PC-3 (cell line): ENCODE measurements at regions not wholly inside any gene's neighbourhood (a gene's known extent, or its start where the extent isn't known, plus 50 kb on each side); places are given as distances from the start of the nearest gene placed in this dataset.

ENCODE experiments used
- ATAC-seq: fragments of 200-7000 bp; cut with Tn5 transposase; 2 replicates; pipeline ENCODE4 v1.9.1; 2020; ENCODE audit warnings: mild to moderate bottlenecking, moderate library complexity
- BruUV-seq: library from RNA; stranded (reverse); fragments of 400-500 nt; replicated peaks from 2 replicates; lab custom pipeline; 2021; lab: Mats Ljungman, UMichigan
- CTCF ChIA-PET: fragments of 300-600 bp; sonication (Branson Sonifier 250); formaldehyde crosslinking; loops from one replicate; lab custom pipeline; 2022; ENCODE audit warnings: antibody characterized with exemption; lab: Charles Lee
- POLR2A ChIA-PET: fragments of 300-600 bp; sonication (Branson Sonifier 250); formaldehyde crosslinking; loops from one replicate; lab custom pipeline; 2022; ENCODE audit warnings: antibody characterized with exemption; ENCODE audit not compliant: unreplicated experiment; lab: Charles Lee
- DNase-seq: peaks from one replicate; pipeline ENCODE4 v3.0.0-alpha.2; 2015
- H2AFZ ChIP-seq: fragments of 300-600 bp; sonication (generic); 2 replicates; pipeline ENCODE4 v1.6.0; 2016; ENCODE audit warnings: antibody characterized with exemption, low read length
- H3F3A ChIP-seq: fragments of 300-600 bp; sonication (generic); one replicate; pipeline ENCODE4 v1.6.0; 2017; ENCODE audit warnings: antibody characterized with exemption, low read length, control low read depth, mild to moderate bottlenecking; ENCODE audit not compliant: unreplicated experiment
- H3K27ac ChIP-seq: fragments of 300-600 bp; sonication (generic); 2 replicates; pipeline ENCODE4 v1.5.1; 2016; ENCODE audit warnings: mild to moderate bottlenecking, low read length
- H3K27me3 ChIP-seq: fragments of 300-600 bp; sonication (generic); 2 replicates; pipeline ENCODE4 v1.6.1; 2016; ENCODE audit warnings: low read length, mixed read lengths
- H3K36me3 ChIP-seq: fragments of 300-600 bp; sonication (generic); 2 replicates; pipeline ENCODE4 v1.6.1; 2016; ENCODE audit warnings: low read depth, mixed run types, low read length, mixed read lengths
- H3K4me1 ChIP-seq: fragments of 300-600 bp; sonication (generic); 2 replicates; pipeline ENCODE4 v1.5.1; 2016; ENCODE audit warnings: low read length; ENCODE audit not compliant: insufficient read depth
- H3K4me2 ChIP-seq: fragments of 300-600 bp; sonication (generic); 2 replicates; pipeline ENCODE4 v1.6.0; 2016; ENCODE audit warnings: low read length
- H3K4me3 ChIP-seq: fragments of 300-600 bp; sonication (generic); 2 replicates; pipeline ENCODE4 v1.5.1; 2016; ENCODE audit warnings: mild to moderate bottlenecking, low read length, mixed read lengths
- H3K79me2 ChIP-seq: fragments of 300-600 bp; sonication (generic); 2 replicates; pipeline ENCODE4 v1.6.1; 2017; ENCODE audit warnings: low read length, mixed read lengths
- H3K9ac ChIP-seq: fragments of 300-600 bp; sonication (generic); 2 replicates; pipeline ENCODE4 v1.6.0; 2016; ENCODE audit warnings: mild to moderate bottlenecking, low read length
- H3K9me2 ChIP-seq: fragments of 300-600 bp; sonication (generic); replicated peaks from 2 replicates; pipeline ENCODE4 v1.6.1; 2016; ENCODE audit warnings: mixed run types, low read length, mixed read lengths
- H3K9me3 ChIP-seq: fragments of 300-600 bp; sonication (generic); 2 replicates; pipeline ENCODE4 v1.6.1; 2016; ENCODE audit warnings: low read length, mixed read lengths
- H4K20me1 ChIP-seq: fragments of 300-600 bp; sonication (generic); 2 replicates; pipeline ENCODE4 v1.6.1; 2016; ENCODE audit warnings: low read length, mixed read lengths
- CTCF ChIP-seq: fragments of 300-600 bp; sonication (generic); conservative IDR thresholded peaks from 2 replicates; pipeline ENCODE4 v1.5.1; 2017; ENCODE audit warnings: antibody characterized with exemption, low read depth, mild to moderate bottlenecking, low read length
- EZH2 ChIP-seq: fragments of 300-600 bp; sonication (generic); IDR thresholded peaks from one replicate; pipeline ENCODE4 v1.6.1; 2017; ENCODE audit warnings: antibody characterized with exemption, mild to moderate bottlenecking, low read length; ENCODE audit not compliant: unreplicated experiment
- EZH2phosphoT487 ChIP-seq: fragments of 300-600 bp; sonication (generic); IDR thresholded peaks from 2 replicates; pipeline ENCODE4 v1.6.1; 2018; ENCODE audit warnings: mild to moderate bottlenecking, antibody characterized with exemption, low read length, borderline replicate concordance
- intact Hi-C: fragments of 100-400 bp; cut with micrococcal nuclease; formaldehyde crosslinking; loops from 2 replicates; pipeline ENCODE4 v1.9.0; 2023

GRCh38 chr2:64323197-64323596 lies 130.8 kb upstream of the LGALSL start:
- H3K27me3 ChIP-seq, result no peaks in the 10 kb centered on the region
- no peaks in the 10 kb centered on the region for H3K9me3 ChIP-seq
- no peaks in the 10 kb centered on the region for H3K36me3 ChIP-seq
- DNase-seq, result no peak
- CTCF ChIA-PET, result no interaction called here
- no peaks in the 10 kb centered on the region for H3K79me2 ChIP-seq
- no peaks in the 10 kb centered on the region for H3F3A ChIP-seq
- intact Hi-C loops, result no loop called here
- no peaks in the 10 kb centered on the region for H3K9me2 ChIP-seq
- no peak overlapping the region for H3K27ac ChIP-seq
- H3K4me2 ChIP-seq, result no peak overlapping the region
- TF ChIP-seq CTCF (no peak), EZH2phosphoT487 (no peak), EZH2 (no peak)
- no peak overlapping the region for H3K9ac ChIP-seq
- no peak overlapping the region for H2AFZ ChIP-seq
- no peak for ATAC-seq
- H3K4me3 ChIP-seq, result no peak overlapping the region
- POLR2A ChIA-PET, result no interaction called here
- no TSS peak for BruUV-seq
- peaks cover 13% of the 10 kb centered on the region for H3K4me1 ChIP-seq
- H4K20me1 ChIP-seq, result no peaks in the 10 kb centered on the region

GRCh38 chr2:64324746-64325410 lies 129.1 kb upstream of the LGALSL start:
- no peak for ATAC-seq
- Histone ChIP-seq H3K9me2 (no peaks in the 10 kb centered on the region), H3K36me3 (no peaks in the 10 kb centered on the region), H3K79me2 (no peaks in the 10 kb centered on the region), H3F3A (no peaks in the 10 kb centered on the region), H3K4me3 (no peak overlapping the region), H4K20me1 (no peaks in the 10 kb centered on the region), H3K4me1 (peaks cover 17% of the 10 kb centered on the region), H3K4me2 (no peak overlapping the region), H2AFZ (no peak overlapping the region), H3K27ac (no peak overlapping the region), H3K27me3 (no peaks in the 10 kb centered on the region), H3K9me3 (no peaks in the 10 kb centered on the region), H3K9ac (no peak overlapping the region)
- DNase-seq, result no peak
- BruUV-seq, result no TSS peak
- ChIA-PET POLR2A (interaction anchor here (0.7 kb wide), 1 partner anchor 288 kb away, joined by 3 read pairs; no protein-coding TSS in a partner anchor), CTCF (no interaction called here)
- TF ChIP-seq EZH2, result no peak
- TF ChIP-seq EZH2phosphoT487, result no peak
- no peak for TF ChIP-seq CTCF
- intact Hi-C loops, result loop anchor here (5.0 kb wide), 1 partner anchor 183 kb away; the partner anchor contains the start of gene PELI1

- no peak for DNase-seq
- intact Hi-C loops, result loop anchor here (5.0 kb wide), 1 partner anchor 183 kb away; the partner anchor contains the start of gene PELI1
- no peaks in the 10 kb centered on the region for H3F3A ChIP-seq
- H3K9me2 ChIP-seq, result no peaks in the 10 kb centered on the region
- H3K4me2 ChIP-seq, result no peak overlapping the region
- ChIA-PET POLR2A (interaction anchor here (0.7 kb wide), 1 partner anchor 289 kb away, joined by 3 read pairs; no protein-coding TSS in a partner anchor), CTCF (no interaction called here)
- no peaks in the 10 kb centered on the region for H3K9me3 ChIP-seq
- no peaks in the 10 kb centered on the region for H4K20me1 ChIP-seq
- H3K9ac ChIP-seq, result no peak overlapping the region
- no TSS peak for BruUV-seq
- H3K4me1 ChIP-seq, result peaks cover 23% of the 10 kb centered on the region
- H3K27ac ChIP-seq, result no peak overlapping the region
- H2AFZ ChIP-seq, result no peak overlapping the region
- no peak overlapping the region for H3K4me3 ChIP-seq
- H3K79me2 ChIP-seq, result no peaks in the 10 kb centered on the region
- TF ChIP-seq EZH2 (no peak), CTCF (no peak), EZH2phosphoT487 (no peak)
- H3K36me3 ChIP-seq, result no peaks in the 10 kb centered on the region
- H3K27me3 ChIP-seq, result no peaks in the 10 kb centered on the region
- ATAC-seq, result no peak
Observed at GRCh38 chr2:64325477-64325851, 128.5 kb upstream of the LGALSL start.
